ENCODE measurements at regions not wholly inside any gene's neighbourhood (a gene's known extent, or its start where the extent isn't known, plus 50 kb on each side); places are given as distances from the start of the nearest gene placed in this dataset.

- H3K27ac Mint-ChIP-seq (ENCODE audit: unreplicated experiment) = no peak overlapping the region
- H3K36me3 Mint-ChIP-seq (ENCODE audit: insufficient read depth, unreplicated experiment) = no peaks in the 10 kb centered on the region
- no peak overlapping the region for H3K4me3 Mint-ChIP-seq (ENCODE audit: unreplicated experiment)
- CTCF ChIA-PET = no interaction called here
- POLR2A ChIA-PET = no interaction called here
- no peaks in the 10 kb centered on the region for H3K36me3 ChIP-seq (ENCODE audit: control insufficient read depth, insufficient read depth, low read length)
- no peaks in the 10 kb centered on the region for H3K27me3 ChIP-seq (replicated peaks; ENCODE audit: control insufficient read depth, insufficient read depth, low read length)
- intact Hi-C loops (cut with micrococcal nuclease; ENCODE audit: unreplicated experiment) = no loop called here
- no peak for TF ChIP-seq CTCF (IDR thresholded peaks at IDR 0.05; ENCODE audit: insufficient read depth in 1 of 2, low read depth in 1 of 2, low read length in 1 of 2, severe bottlenecking in 1 of 2, unreplicated experiment in 1 of 2)
- no peaks in the 10 kb centered on the region for H3K9me3 ChIP-seq
- BruUV-seq (replicated peaks) = no TSS peak
- H3K4me1 ChIP-seq = no peaks in the 10 kb centered on the region
- H3K4me1 Mint-ChIP-seq (ENCODE audit: low read depth, unreplicated experiment) = no peaks in the 10 kb centered on the region
- no peaks in the 10 kb centered on the region for H3K27me3 Mint-ChIP-seq (ENCODE audit: insufficient read depth, unreplicated experiment)
- H3K9me3 Mint-ChIP-seq (ENCODE audit: unreplicated experiment) = no peaks in the 10 kb centered on the region
- no peak overlapping the region for H3K4me3 ChIP-seq (ENCODE audit: low read depth, low read length)
- no peak for DNase-seq
Measured at GRCh38 chr1:199033661-199034060, 394.8 kb downstream of the PTPRC start.

GRCh38 chr1:199038156-199038555 is 399.3 kb downstream of the PTPRC start:
- Histone ChIP-seq H3K36me3 (ENCODE audit: control insufficient read depth, insufficient read depth, low read length) (no peaks in the 10 kb centered on the region), H3K4me3 (ENCODE audit: low read depth, low read length) (no peak overlapping the region), H3K27me3 (replicated peaks; ENCODE audit: control insufficient read depth, insufficient read depth, low read length) (no peaks in the 10 kb centered on the region), H3K9me3 (no peaks in the 10 kb centered on the region), H3K4me1 (no peaks in the 10 kb centered on the region)
- intact Hi-C loops (cut with micrococcal nuclease; ENCODE audit: unreplicated experiment) = no loop called here
- peaks cover 2% of the 10 kb centered on the region for H3K27me3 Mint-ChIP-seq (ENCODE audit: insufficient read depth, unreplicated experiment)
- no peak overlapping the region for H3K4me3 Mint-ChIP-seq (ENCODE audit: unreplicated experiment)
- BruUV-seq (replicated peaks) = no TSS peak
- ChIA-PET POLR2A (no interaction called here), CTCF (no interaction called here)
- no peak for TF ChIP-seq CTCF (IDR thresholded peaks at IDR 0.05; ENCODE audit: insufficient read depth in 1 of 2, low read depth in 1 of 2, low read length in 1 of 2, severe bottlenecking in 1 of 2, unreplicated experiment in 1 of 2)
- no peak for DNase-seq
- no peaks in the 10 kb centered on the region for H3K9me3 Mint-ChIP-seq (ENCODE audit: unreplicated experiment)
- no peaks in the 10 kb centered on the region for H3K36me3 Mint-ChIP-seq (ENCODE audit: insufficient read depth, unreplicated experiment)
- H3K4me1 Mint-ChIP-seq (ENCODE audit: low read depth, unreplicated experiment) = no peaks in the 10 kb centered on the region
- no peak overlapping the region for H3K27ac Mint-ChIP-seq (ENCODE audit: unreplicated experiment)

DNA sequence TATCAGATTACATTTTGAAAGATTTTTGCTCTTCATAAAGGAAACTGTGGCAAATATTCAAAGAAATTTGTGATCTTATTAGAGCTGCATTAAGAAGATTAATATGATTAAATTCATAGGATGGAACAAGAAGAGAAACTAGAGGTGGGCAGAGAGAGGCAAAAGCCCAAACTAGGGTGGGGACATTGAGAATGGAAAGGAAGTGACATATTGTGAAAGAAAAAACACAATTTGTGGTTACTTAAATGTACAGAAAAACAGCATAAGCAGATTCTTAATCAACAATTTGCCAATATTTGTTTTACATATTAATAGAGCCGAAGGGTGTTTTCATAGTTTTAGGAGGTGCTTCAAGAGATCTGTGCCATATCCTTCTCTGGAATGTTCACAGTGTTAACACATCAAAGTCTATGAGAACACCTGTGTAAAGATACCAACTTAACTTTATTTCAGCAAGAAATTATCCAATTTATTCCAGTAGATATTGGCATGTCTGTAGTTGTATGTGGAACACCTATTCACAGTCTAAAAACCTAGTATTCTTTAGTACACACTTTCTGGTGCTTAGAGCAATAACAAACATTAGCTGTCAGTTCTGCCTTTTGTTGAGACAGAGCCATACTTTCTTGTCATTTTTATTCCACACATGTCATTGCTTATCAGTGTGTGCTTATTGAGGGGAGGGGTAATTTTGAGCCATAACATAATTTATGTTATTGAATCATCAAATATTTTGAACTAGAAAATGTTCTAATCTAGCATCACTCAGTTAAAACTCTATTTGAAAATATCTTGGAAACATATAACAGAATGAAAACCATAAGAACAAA is 401.5 kb downstream of the PTPRC start:
- no peaks in the 10 kb centered on the region for H3K9me3 Mint-ChIP-seq (ENCODE audit: unreplicated experiment)
- Histone ChIP-seq H3K4me3 (ENCODE audit: low read depth, low read length) (no peak overlapping the region), H3K27me3 (replicated peaks; ENCODE audit: control insufficient read depth, insufficient read depth, low read length) (no peaks in the 10 kb centered on the region), H3K36me3 (ENCODE audit: control insufficient read depth, insufficient read depth, low read length) (no peaks in the 10 kb centered on the region), H3K9me3 (no peaks in the 10 kb centered on the region), H3K4me1 (no peaks in the 10 kb centered on the region)
- H3K27ac Mint-ChIP-seq (ENCODE audit: unreplicated experiment) = no peak overlapping the region
- no peak for DNase-seq
- no TSS peak for BruUV-seq (replicated peaks)
- TF ChIP-seq CTCF (IDR thresholded peaks at IDR 0.05; ENCODE audit: insufficient read depth in 1 of 2, low read depth in 1 of 2, low read length in 1 of 2, severe bottlenecking in 1 of 2, unreplicated experiment in 1 of 2) = no peak
- intact Hi-C loops (cut with micrococcal nuclease; ENCODE audit: unreplicated experiment) = no loop called here
- no peaks in the 10 kb centered on the region for H3K36me3 Mint-ChIP-seq (ENCODE audit: insufficient read depth, unreplicated experiment)
- H3K4me3 Mint-ChIP-seq (ENCODE audit: unreplicated experiment) = no peak overlapping the region
- ChIA-PET CTCF (no interaction called here), POLR2A (no interaction called here)
- no peaks in the 10 kb centered on the region for H3K4me1 Mint-ChIP-seq (ENCODE audit: low read depth, unreplicated experiment)
- H3K27me3 Mint-ChIP-seq (ENCODE audit: insufficient read depth, unreplicated experiment) = peaks cover 2% of the 10 kb centered on the region

All from Caco-2 (cell line).